HEK293 (cell line): ENCODE measurements at regions not wholly inside any gene's neighbourhood (a gene's known extent, or its start where the extent isn't known, plus 50 kb on each side); places are given as distances from the start of the nearest gene placed in this dataset.

Experiments
- CTCF ChIA-PET: fragments of 350-600 bp; formaldehyde crosslinking; extraction: SDS; loops from one replicate; lab custom pipeline; 2021; ENCODE audit warnings: antibody characterized with exemption; lab: Yijun Ruan, JAX
- POLR2A ChIA-PET: fragments of 300-600 bp; formaldehyde crosslinking; extraction: SDS; loops from one replicate; lab custom pipeline; 2020; ENCODE audit warnings: antibody characterized with exemption, inconsistent platforms; lab: Yijun Ruan, JAX
- H3K27ac ChIP-seq: fragments of 200-500 bp; sonication (Bioruptor generic); 2 replicates; pipeline ENCODE4 v1.5.1; 2014; ENCODE audit warnings: low read depth, low read length, control low read depth, inconsistent platforms; ENCODE audit errors: extremely low read depth
- H3K36me3 ChIP-seq, 2 experiments: fragments of 200-500 bp in 1 of 2; sonication (Bioruptor generic) in 1 of 2; 1 replicate in 1 of 2; 2 replicates in 1 of 2; pipeline ENCODE4 v1.5.1; 2014 to 2017; ENCODE audit warnings: inconsistent platforms in 2 of 2, low read length in 2 of 2; ENCODE audit not compliant: control insufficient read depth in 2 of 2, insufficient read depth in 1 of 2
- H3K4me1 ChIP-seq: fragments of 200-500 bp; sonication (Bioruptor generic); 2 replicates; pipeline ENCODE4 v1.5.1; 2014; ENCODE audit warnings: mild to moderate bottlenecking, low read length, inconsistent platforms; ENCODE audit not compliant: control insufficient read depth, insufficient read depth
- H3K4me3 ChIP-seq: 2 replicates; pipeline ENCODE4 v1.5.1; 2011; ENCODE audit warnings: low read depth, mild to moderate bottlenecking, control low read depth, low read length, moderate library complexity
- H3K9me3 ChIP-seq: fragments of 200-500 bp; sonication (Bioruptor generic); 2 replicates; pipeline ENCODE4 v1.5.1; 2014; ENCODE audit warnings: low read depth, low read length, inconsistent platforms; ENCODE audit not compliant: control insufficient read depth, insufficient read depth
- BCL11B ChIP-seq: fragments of 450-650 bp; formaldehyde crosslinking; IDR thresholded peaks from 2 replicates; pipeline ENCODE4 v1.5.1; 2016; ENCODE audit warnings: low read depth, missing biosample characterization, missing genetic modification characterization
- PRDM1 ChIP-seq: fragments of 450-650 bp; formaldehyde crosslinking; IDR thresholded peaks from 2 replicates; pipeline ENCODE4; 2016; ENCODE audit warnings: missing biosample characterization, missing genetic modification characterization
- TCF7L2 ChIP-seq: IDR thresholded peaks from 2 replicates; pipeline ENCODE4 v1.6.1; 2011; ENCODE audit warnings: low read depth, mild to moderate bottlenecking, inconsistent platforms, low read length, moderate library complexity, borderline replicate concordance
- YY1 ChIP-seq: fragments of 450-650 bp; formaldehyde crosslinking; IDR thresholded peaks from 2 replicates; pipeline ENCODE4 v1.5.1; 2018; ENCODE audit warnings: missing biosample characterization, missing genetic modification characterization
- YY2 ChIP-seq: fragments of 450-650 bp; formaldehyde crosslinking; IDR thresholded peaks from 2 replicates; pipeline ENCODE4 v1.5.1; 2016; ENCODE audit warnings: missing biosample characterization, missing genetic modification characterization
- ZEB2 ChIP-seq: fragments of 450-650 bp; formaldehyde crosslinking; IDR thresholded peaks from 2 replicates; pipeline ENCODE4 v1.5.1; 2016; ENCODE audit warnings: missing biosample characterization, missing genetic modification characterization
- ZFP37 ChIP-seq: fragments of 450-650 bp; formaldehyde crosslinking; IDR thresholded peaks from 2 replicates; pipeline ENCODE4 v1.5.1; 2016; ENCODE audit warnings: missing biosample characterization, missing genetic modification characterization
- ZNF114 ChIP-seq: fragments of 450-650 bp; formaldehyde crosslinking; IDR thresholded peaks from 2 replicates; pipeline ENCODE4 v1.5.0; 2017; ENCODE audit warnings: missing biosample characterization, missing genetic modification characterization
- ZNF174 ChIP-seq: fragments of 450-650 bp; formaldehyde crosslinking; IDR thresholded peaks from 2 replicates; pipeline ENCODE4 v1.5.0; 2017; ENCODE audit warnings: missing biosample characterization, mild to moderate bottlenecking, missing genetic modification characterization
- ZNF211 ChIP-seq: fragments of 450-650 bp; formaldehyde crosslinking; IDR thresholded peaks from 2 replicates; pipeline ENCODE4 v1.5.1; 2016; ENCODE audit warnings: low read depth, missing biosample characterization, missing genetic modification characterization
- ZNF23 ChIP-seq: fragments of 450-650 bp; formaldehyde crosslinking; IDR thresholded peaks from 2 replicates; pipeline ENCODE4 v1.5.1; 2016; ENCODE audit warnings: missing biosample characterization, missing genetic modification characterization, borderline replicate concordance
- ZNF274 ChIP-seq, 2 experiments: fragments of 200-500 bp in 1 of 2; fragments of 450-650 bp in 1 of 2; sonication (Bioruptor generic) in 1 of 2; formaldehyde crosslinking in 1 of 2; IDR thresholded peaks; 2 replicates each; pipeline versions ENCODE4 v1.5.1 to v1.6.1; 2014 to 2016; ENCODE audit warnings: borderline replicate concordance in 1 of 2, inconsistent platforms in 1 of 2, low read length in 1 of 2, missing biosample characterization in 1 of 2, missing genetic modification characterization in 1 of 2
- ZNF341 ChIP-seq: fragments of 450-650 bp; formaldehyde crosslinking; IDR thresholded peaks from 2 replicates; pipeline ENCODE4; 2016; ENCODE audit warnings: low read depth, missing biosample characterization, missing genetic modification characterization
- ZNF404 ChIP-seq: fragments of 450-650 bp; formaldehyde crosslinking; IDR thresholded peaks from 2 replicates; pipeline ENCODE4 v1.5.1; 2017; ENCODE audit warnings: missing biosample characterization, missing genetic modification characterization
- ZNF548 ChIP-seq: fragments of 450-650 bp; formaldehyde crosslinking; IDR thresholded peaks from 2 replicates; pipeline ENCODE4 v1.5.1; 2016; ENCODE audit warnings: missing biosample characterization, missing genetic modification characterization
- ZNF596 ChIP-seq: fragments of 450-650 bp; IDR thresholded peaks from 2 replicates; pipeline ENCODE4 v1.5.0; 2018; ENCODE audit warnings: missing biosample characterization, mild to moderate bottlenecking, missing genetic modification characterization, moderate library complexity
- ZNF610 ChIP-seq: fragments of 450-650 bp; formaldehyde crosslinking; IDR thresholded peaks from 2 replicates; pipeline ENCODE4 v1.5.1; 2016; ENCODE audit warnings: missing biosample characterization, missing genetic modification characterization, borderline replicate concordance
- ZNF621 ChIP-seq: fragments of 450-650 bp; formaldehyde crosslinking; IDR thresholded peaks from 2 replicates; pipeline ENCODE4 v1.5.1; 2017; ENCODE audit warnings: missing biosample characterization, missing genetic modification characterization
- ZNF660 ChIP-seq: fragments of 450-650 bp; IDR thresholded peaks from 2 replicates; pipeline ENCODE4 v1.5.1; 2018; ENCODE audit warnings: missing biosample characterization, mild to moderate bottlenecking, missing genetic modification characterization
- ZNF701 ChIP-seq: fragments of 450-650 bp; formaldehyde crosslinking; IDR thresholded peaks from 2 replicates; pipeline ENCODE4 v1.5.1; 2016; ENCODE audit warnings: missing biosample characterization, missing genetic modification characterization
- ZNF777 ChIP-seq: fragments of 450-650 bp; formaldehyde crosslinking; IDR thresholded peaks from 2 replicates; pipeline ENCODE4 v1.5.1; 2017; ENCODE audit warnings: missing biosample characterization, missing genetic modification characterization, borderline replicate concordance
- ZSCAN16 ChIP-seq: fragments of 450-650 bp; formaldehyde crosslinking; IDR thresholded peaks from 2 replicates; pipeline ENCODE4 v1.5.1; 2016; ENCODE audit warnings: missing biosample characterization, missing genetic modification characterization
- TF ChIP-seq, protein P1 (sequence below): fragments of 450-650 bp; formaldehyde crosslinking; IDR thresholded peaks from 2 replicates; pipeline ENCODE4 v1.5.1; 2017; ENCODE audit warnings: missing biosample characterization, missing genetic modification characterization
- TF ChIP-seq, protein P2 (sequence below): fragments of 450-650 bp; formaldehyde crosslinking; IDR thresholded peaks from 2 replicates; pipeline ENCODE4 v1.5.1; 2016; ENCODE audit warnings: missing biosample characterization, missing genetic modification characterization
- TF ChIP-seq, protein P3 (sequence below): fragments of 450-650 bp; formaldehyde crosslinking; optimal IDR thresholded peaks from 2 replicates; pipeline ENCODE3; 2016; ENCODE audit warnings: missing biosample characterization, mild to moderate bottlenecking, missing genetic modification characterization

DNA sequence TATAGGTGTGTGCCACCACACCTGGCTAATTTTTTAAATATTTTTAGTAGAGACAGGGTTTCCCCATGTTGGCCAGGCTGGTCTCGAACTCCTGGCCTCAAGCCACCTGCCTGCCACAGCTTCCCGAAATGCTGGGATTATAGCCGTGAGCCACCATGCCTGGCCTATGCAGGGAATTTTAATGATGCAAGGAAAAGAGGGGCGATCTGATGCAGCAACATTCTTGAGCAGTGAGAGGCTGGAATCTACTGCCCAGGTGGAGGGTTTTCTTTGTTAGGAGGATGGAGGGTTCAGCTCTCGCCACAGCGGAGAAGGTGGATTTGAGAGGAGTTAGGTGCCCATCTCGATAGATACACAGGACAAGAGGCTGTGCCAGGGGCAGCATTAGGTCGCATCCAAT, 332.3 kb downstream of the GATA3 start:
- no peak overlapping the region for H3K4me3 ChIP-seq
- TF ChIP-seq ZNF621 (tag by site-specific recombination): no peak
- no peak for TF ChIP-seq ZNF274 (IDR thresholded peaks at IDR 0.05; ENCODE audit: low read length)
- no peak for TF ChIP-seq ZNF274 (tag by site-specific recombination; IDR thresholded peaks at IDR 0.05; ENCODE audit: borderline replicate concordance)
- TF ChIP-seq ZNF114 (tag by site-specific recombination): no peak
- TF ChIP-seq ZNF341 (tag by site-specific recombination): no peak
- TF ChIP-seq, protein P1, sequence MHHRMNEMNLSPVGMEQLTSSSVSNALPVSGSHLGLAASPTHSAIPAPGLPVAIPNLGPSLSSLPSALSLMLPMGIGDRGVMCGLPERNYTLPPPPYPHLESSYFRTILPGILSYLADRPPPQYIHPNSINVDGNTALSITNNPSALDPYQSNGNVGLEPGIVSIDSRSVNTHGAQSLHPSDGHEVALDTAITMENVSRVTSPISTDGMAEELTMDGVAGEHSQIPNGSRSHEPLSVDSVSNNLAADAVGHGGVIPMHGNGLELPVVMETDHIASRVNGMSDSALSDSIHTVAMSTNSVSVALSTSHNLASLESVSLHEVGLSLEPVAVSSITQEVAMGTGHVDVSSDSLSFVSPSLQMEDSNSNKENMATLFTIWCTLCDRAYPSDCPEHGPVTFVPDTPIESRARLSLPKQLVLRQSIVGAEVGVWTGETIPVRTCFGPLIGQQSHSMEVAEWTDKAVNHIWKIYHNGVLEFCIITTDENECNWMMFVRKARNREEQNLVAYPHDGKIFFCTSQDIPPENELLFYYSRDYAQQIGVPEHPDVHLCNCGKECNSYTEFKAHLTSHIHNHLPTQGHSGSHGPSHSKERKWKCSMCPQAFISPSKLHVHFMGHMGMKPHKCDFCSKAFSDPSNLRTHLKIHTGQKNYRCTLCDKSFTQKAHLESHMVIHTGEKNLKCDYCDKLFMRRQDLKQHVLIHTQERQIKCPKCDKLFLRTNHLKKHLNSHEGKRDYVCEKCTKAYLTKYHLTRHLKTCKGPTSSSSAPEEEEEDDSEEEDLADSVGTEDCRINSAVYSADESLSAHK (tag by site-specific recombination): no peak
- TF ChIP-seq ZNF23: no peak
- TF ChIP-seq, all 188 proteins: peak for 0
- H3K36me3 ChIP-seq: no peaks in the 10 kb centered on the region
- H3K4me1 ChIP-seq: no peaks in the 10 kb centered on the region
- ChIA-PET POLR2A (no interaction called here), CTCF (no interaction called here)
- H3K27ac ChIP-seq: no peak overlapping the region
- no peaks in the 10 kb centered on the region for H3K9me3 ChIP-seq

DNA sequence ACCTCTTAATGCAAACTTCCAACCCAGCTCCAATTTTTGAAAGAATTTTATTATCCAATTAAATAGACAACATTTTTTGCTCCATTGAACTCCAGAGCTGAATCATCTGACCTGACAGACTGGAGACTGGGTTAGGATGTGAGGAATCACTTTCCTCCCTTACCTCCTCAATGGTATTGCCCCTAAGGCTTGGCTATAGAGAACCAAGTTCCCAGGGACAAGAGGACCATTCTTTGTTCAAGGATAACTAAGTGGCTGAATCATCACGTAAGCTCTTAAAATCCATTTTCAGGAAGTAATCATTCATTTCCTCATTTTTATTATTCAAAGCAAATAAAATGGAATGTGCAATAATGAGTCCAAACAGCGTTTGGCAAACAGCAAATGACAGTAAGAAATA, 335.1 kb downstream of the GATA3 start:
- POLR2A ChIA-PET: no interaction called here
- CTCF ChIA-PET: interaction anchor here (0.6 kb wide), 1 partner anchor 453 kb away, joined by 4 read pairs; no protein-coding TSS in a partner anchor
- Histone ChIP-seq H3K27ac (no peak overlapping the region), H3K9me3 (no peaks in the 10 kb centered on the region), H3K36me3 (no peaks in the 10 kb centered on the region), H3K4me3 (no peak overlapping the region), H3K4me1 (no peaks in the 10 kb centered on the region)
- TF ChIP-seq ZNF548 (tag by site-specific recombination) (no peak), BCL11B (tag by site-specific recombination) (no peak), YY1 (no peak), ZNF777 (tag by site-specific recombination) (no peak), ZSCAN16 (tag by site-specific recombination) (no peak), ZNF211 (tag by site-specific recombination) (no peak)
- TF ChIP-seq, protein P2, sequence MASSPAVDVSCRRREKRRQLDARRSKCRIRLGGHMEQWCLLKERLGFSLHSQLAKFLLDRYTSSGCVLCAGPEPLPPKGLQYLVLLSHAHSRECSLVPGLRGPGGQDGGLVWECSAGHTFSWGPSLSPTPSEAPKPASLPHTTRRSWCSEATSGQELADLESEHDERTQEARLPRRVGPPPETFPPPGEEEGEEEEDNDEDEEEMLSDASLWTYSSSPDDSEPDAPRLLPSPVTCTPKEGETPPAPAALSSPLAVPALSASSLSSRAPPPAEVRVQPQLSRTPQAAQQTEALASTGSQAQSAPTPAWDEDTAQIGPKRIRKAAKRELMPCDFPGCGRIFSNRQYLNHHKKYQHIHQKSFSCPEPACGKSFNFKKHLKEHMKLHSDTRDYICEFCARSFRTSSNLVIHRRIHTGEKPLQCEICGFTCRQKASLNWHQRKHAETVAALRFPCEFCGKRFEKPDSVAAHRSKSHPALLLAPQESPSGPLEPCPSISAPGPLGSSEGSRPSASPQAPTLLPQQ: no peak

DNA sequence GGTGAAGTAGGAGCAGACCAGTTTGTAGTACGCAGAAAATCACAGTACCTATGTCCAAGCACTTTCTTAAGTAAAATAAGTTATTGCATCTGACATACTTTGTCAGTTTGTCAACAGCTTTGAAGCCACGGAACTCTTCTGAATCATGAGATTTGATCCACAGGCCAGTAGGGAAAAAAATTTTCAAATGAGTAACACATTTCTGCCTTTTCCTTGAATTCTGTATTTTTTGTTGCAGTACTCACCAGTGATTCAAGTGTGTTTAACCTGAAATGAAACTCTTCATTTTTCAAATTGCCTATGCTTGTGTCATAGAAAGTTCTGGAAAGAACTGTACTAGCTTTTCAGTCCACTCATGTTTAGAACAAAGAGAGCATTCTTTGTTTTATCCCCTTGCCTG, 337.7 kb downstream of the GATA3 start:
- no peaks in the 10 kb centered on the region for H3K9me3 ChIP-seq

More for the DNA sequence above, 337.7 kb downstream of the GATA3 start:
- ChIA-PET POLR2A (no interaction called here), CTCF (no interaction called here)
- H3K4me3 ChIP-seq: no peak overlapping the region
- H3K36me3 ChIP-seq: no peaks in the 10 kb centered on the region
- TF ChIP-seq PRDM1 (no peak), ZNF701 (no peak), ZNF660 (tag by site-specific recombination) (no peak), ZNF596 (tag by site-specific recombination) (no peak), ZNF174 (tag by site-specific recombination) (no peak), ZNF404 (tag by site-specific recombination) (no peak), ZNF610 (tag by site-specific recombination) (no peak), ZFP37 (tag by site-specific recombination) (no peak), TCF7L2 (no peak), YY2 (tag by site-specific recombination) (no peak), ZEB2 (tag by site-specific recombination) (no peak)
- TF ChIP-seq, protein P3, sequence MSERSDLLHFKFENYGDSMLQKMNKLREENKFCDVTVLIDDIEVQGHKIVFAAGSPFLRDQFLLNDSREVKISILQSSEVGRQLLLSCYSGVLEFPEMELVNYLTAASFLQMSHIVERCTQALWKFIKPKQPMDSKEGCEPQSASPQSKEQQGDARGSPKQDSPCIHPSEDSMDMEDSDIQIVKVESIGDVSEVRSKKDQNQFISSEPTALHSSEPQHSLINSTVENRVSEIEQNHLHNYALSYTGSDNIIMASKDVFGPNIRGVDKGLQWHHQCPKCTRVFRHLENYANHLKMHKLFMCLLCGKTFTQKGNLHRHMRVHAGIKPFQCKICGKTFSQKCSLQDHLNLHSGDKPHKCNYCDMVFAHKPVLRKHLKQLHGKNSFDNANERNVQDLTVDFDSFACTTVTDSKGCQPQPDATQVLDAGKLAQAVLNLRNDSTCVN (tag by site-specific recombination): no peak
- no peaks in the 10 kb centered on the region for H3K4me1 ChIP-seq
- H3K27ac ChIP-seq: no peak overlapping the region
